ENCODE measurements at regions not wholly inside any gene's neighbourhood (a gene's known extent, or its start where the extent isn't known, plus 50 kb on each side); places are given as distances from the start of the nearest gene placed in this dataset.

GRCh38 chr1:185627761-185628501 lies 106.3 kb upstream of the HMCN1 start:
- no peaks in the 10 kb centered on the region for H3K36me3 ChIP-seq (ENCODE audit: control insufficient read depth in 5 of 5, insufficient read depth in 5 of 5, low read length in 5 of 5)
- no peak overlapping the region for H3K9ac ChIP-seq (ENCODE audit: low read length in 5 of 5)
- no peaks in the 10 kb centered on the region for H3K27me3 ChIP-seq (ENCODE audit: control insufficient read depth in 5 of 5, insufficient read depth in 4 of 5, low read length in 5 of 5)
- H3K4me1 ChIP-seq (ENCODE audit: control insufficient read depth in 5 of 5, insufficient read depth in 5 of 5, low read length in 5 of 5): no peaks in the 10 kb centered on the region
- H3K9me3 ChIP-seq (ENCODE audit: control insufficient read depth in 5 of 5, low read length in 5 of 5): no peaks in the 10 kb centered on the region
- H3K4me3 ChIP-seq (ENCODE audit: low read depth in 1 of 5, low read length in 5 of 5): no peak overlapping the region
- H3K27ac ChIP-seq (ENCODE audit: low read depth, low read length): no peak overlapping the region

GRCh38 chr1:185627171-185627570 lies 107.0 kb upstream of the HMCN1 start:
- Histone ChIP-seq H3K4me1 (ENCODE audit: control insufficient read depth in 5 of 5, insufficient read depth in 5 of 5, low read length in 5 of 5) (no peaks in the 10 kb centered on the region), H3K27ac (ENCODE audit: low read depth, low read length) (no peak overlapping the region), H3K27me3 (ENCODE audit: control insufficient read depth in 5 of 5, insufficient read depth in 4 of 5, low read length in 5 of 5) (no peaks in the 10 kb centered on the region), H3K36me3 (ENCODE audit: control insufficient read depth in 5 of 5, insufficient read depth in 5 of 5, low read length in 5 of 5) (no peaks in the 10 kb centered on the region), H3K9ac (ENCODE audit: low read length in 5 of 5) (no peak overlapping the region), H3K9me3 (ENCODE audit: control insufficient read depth in 5 of 5, low read length in 5 of 5) (no peaks in the 10 kb centered on the region), H3K4me3 (ENCODE audit: low read depth in 1 of 5, low read length in 5 of 5) (no peak overlapping the region)

- H3K4me3 ChIP-seq (ENCODE audit: low read depth in 1 of 5, low read length in 5 of 5): no peak overlapping the region
- no peaks in the 10 kb centered on the region for H3K36me3 ChIP-seq (ENCODE audit: control insufficient read depth in 5 of 5, insufficient read depth in 5 of 5, low read length in 5 of 5)
- no peaks in the 10 kb centered on the region for H3K9me3 ChIP-seq (ENCODE audit: control insufficient read depth in 5 of 5, low read length in 5 of 5)
- no peak overlapping the region for H3K27ac ChIP-seq (ENCODE audit: low read depth, low read length)
- no peaks in the 10 kb centered on the region for H3K27me3 ChIP-seq (ENCODE audit: control insufficient read depth in 5 of 5, insufficient read depth in 4 of 5, low read length in 5 of 5)
- H3K9ac ChIP-seq (ENCODE audit: low read length in 5 of 5): no peak overlapping the region
- no peaks in the 10 kb centered on the region for H3K4me1 ChIP-seq (ENCODE audit: control insufficient read depth in 5 of 5, insufficient read depth in 5 of 5, low read length in 5 of 5)
Observed at GRCh38 chr1:185626344-185626743, 107.8 kb upstream of the HMCN1 start.

GRCh38 chr1:185610954-185611353 lies 123.2 kb upstream of the HMCN1 start:
- Histone ChIP-seq H3K4me3 (ENCODE audit: low read depth in 1 of 5, low read length in 5 of 5) (no peak overlapping the region), H3K4me1 (ENCODE audit: control insufficient read depth in 5 of 5, insufficient read depth in 5 of 5, low read length in 5 of 5) (no peaks in the 10 kb centered on the region), H3K27me3 (ENCODE audit: control insufficient read depth in 5 of 5, insufficient read depth in 4 of 5, low read length in 5 of 5) (no peaks in the 10 kb centered on the region), H3K27ac (ENCODE audit: low read depth, low read length) (no peak overlapping the region), H3K36me3 (ENCODE audit: control insufficient read depth in 5 of 5, insufficient read depth in 5 of 5, low read length in 5 of 5) (no peaks in the 10 kb centered on the region), H3K9ac (ENCODE audit: low read length in 5 of 5) (no peak overlapping the region), H3K9me3 (ENCODE audit: control insufficient read depth in 5 of 5, low read length in 5 of 5) (peaks cover 0 to 3% (median 0%) of the 10 kb centered on the region in 5 donors)

GRCh38 chr1:185608177-185608576 lies 126.0 kb upstream of the HMCN1 start:
- H3K9me3 ChIP-seq (ENCODE audit: control insufficient read depth in 5 of 5, low read length in 5 of 5): peaks cover 0 to 3% (median 0%) of the 10 kb centered on the region in 5 donors

GRCh38 chr1:185603158-185603557 lies 131.0 kb upstream of the HMCN1 start:
- H3K36me3 ChIP-seq (ENCODE audit: control insufficient read depth in 5 of 5, insufficient read depth in 5 of 5, low read length in 5 of 5): no peaks in the 10 kb centered on the region
- no peaks in the 10 kb centered on the region for H3K27me3 ChIP-seq (ENCODE audit: control insufficient read depth in 5 of 5, insufficient read depth in 4 of 5, low read length in 5 of 5)
- H3K27ac ChIP-seq (ENCODE audit: low read depth, low read length): no peak overlapping the region
- no peaks in the 10 kb centered on the region for H3K4me1 ChIP-seq (ENCODE audit: control insufficient read depth in 5 of 5, insufficient read depth in 5 of 5, low read length in 5 of 5)
- no peak overlapping the region for H3K9ac ChIP-seq (ENCODE audit: low read length in 5 of 5)
- H3K9me3 ChIP-seq (ENCODE audit: control insufficient read depth in 5 of 5, low read length in 5 of 5): no peaks in the 10 kb centered on the region
- H3K4me3 ChIP-seq (ENCODE audit: low read depth in 1 of 5, low read length in 5 of 5): no peak overlapping the region

More at GRCh38 chr1:185608177-185608576, 126.0 kb upstream of the HMCN1 start:
- Histone ChIP-seq H3K36me3 (ENCODE audit: control insufficient read depth in 5 of 5, insufficient read depth in 5 of 5, low read length in 5 of 5) (no peaks in the 10 kb centered on the region), H3K27me3 (ENCODE audit: control insufficient read depth in 5 of 5, insufficient read depth in 4 of 5, low read length in 5 of 5) (no peaks in the 10 kb centered on the region), H3K4me1 (ENCODE audit: control insufficient read depth in 5 of 5, insufficient read depth in 5 of 5, low read length in 5 of 5) (no peaks in the 10 kb centered on the region), H3K9ac (ENCODE audit: low read length in 5 of 5) (no peak overlapping the region), H3K4me3 (ENCODE audit: low read depth in 1 of 5, low read length in 5 of 5) (no peak overlapping the region), H3K27ac (ENCODE audit: low read depth, low read length) (no peak overlapping the region)

- H3K4me3 ChIP-seq (ENCODE audit: low read depth in 1 of 5, low read length in 5 of 5): no peak overlapping the region
- no peaks in the 10 kb centered on the region for H3K9me3 ChIP-seq (ENCODE audit: control insufficient read depth in 5 of 5, low read length in 5 of 5)
- no peak overlapping the region for H3K9ac ChIP-seq (ENCODE audit: low read length in 5 of 5)
- H3K27ac ChIP-seq (ENCODE audit: low read depth, low read length): no peak overlapping the region
- no peaks in the 10 kb centered on the region for H3K36me3 ChIP-seq (ENCODE audit: control insufficient read depth in 5 of 5, insufficient read depth in 5 of 5, low read length in 5 of 5)
- no peaks in the 10 kb centered on the region for H3K4me1 ChIP-seq (ENCODE audit: control insufficient read depth in 5 of 5, insufficient read depth in 5 of 5, low read length in 5 of 5)
- no peaks in the 10 kb centered on the region for H3K27me3 ChIP-seq (ENCODE audit: control insufficient read depth in 5 of 5, insufficient read depth in 4 of 5, low read length in 5 of 5)
Observed at GRCh38 chr1:185601189-185601588, 133.0 kb upstream of the HMCN1 start.

GRCh38 chr1:185600641-185601040 lies 133.6 kb upstream of the HMCN1 start:
- Histone ChIP-seq H3K27ac (ENCODE audit: low read depth, low read length) (no peak overlapping the region), H3K9me3 (ENCODE audit: control insufficient read depth in 5 of 5, low read length in 5 of 5) (no peaks in the 10 kb centered on the region), H3K4me3 (ENCODE audit: low read depth in 1 of 5, low read length in 5 of 5) (no peak overlapping the region), H3K9ac (ENCODE audit: low read length in 5 of 5) (no peak overlapping the region), H3K27me3 (ENCODE audit: control insufficient read depth in 5 of 5, insufficient read depth in 4 of 5, low read length in 5 of 5) (no peaks in the 10 kb centered on the region), H3K4me1 (ENCODE audit: control insufficient read depth in 5 of 5, insufficient read depth in 5 of 5, low read length in 5 of 5) (no peaks in the 10 kb centered on the region), H3K36me3 (ENCODE audit: control insufficient read depth in 5 of 5, insufficient read depth in 5 of 5, low read length in 5 of 5) (no peaks in the 10 kb centered on the region)

GRCh38 chr1:185598332-185598731 lies 135.9 kb upstream of the HMCN1 start:
- no peaks in the 10 kb centered on the region for H3K36me3 ChIP-seq (ENCODE audit: control insufficient read depth in 5 of 5, insufficient read depth in 5 of 5, low read length in 5 of 5)

GRCh38 chr1:185595835-185596667 lies 138.1 kb upstream of the HMCN1 start:
- no peaks in the 10 kb centered on the region for H3K9me3 ChIP-seq (ENCODE audit: control insufficient read depth in 5 of 5, low read length in 5 of 5)
- H3K4me3 ChIP-seq (ENCODE audit: low read depth in 1 of 5, low read length in 5 of 5): no peak overlapping the region
- H3K27me3 ChIP-seq (ENCODE audit: control insufficient read depth in 5 of 5, insufficient read depth in 4 of 5, low read length in 5 of 5): no peaks in the 10 kb centered on the region
- no peak overlapping the region for H3K27ac ChIP-seq (ENCODE audit: low read depth, low read length)
- peaks cover 0 to 2% (median 0%) of the 10 kb centered on the region in 5 donors for H3K4me1 ChIP-seq (ENCODE audit: control insufficient read depth in 5 of 5, insufficient read depth in 5 of 5, low read length in 5 of 5)
- H3K36me3 ChIP-seq (ENCODE audit: control insufficient read depth in 5 of 5, insufficient read depth in 5 of 5, low read length in 5 of 5): no peaks in the 10 kb centered on the region
- no peak overlapping the region for H3K9ac ChIP-seq (ENCODE audit: low read length in 5 of 5)

More at GRCh38 chr1:185598332-185598731, 135.9 kb upstream of the HMCN1 start:
- Histone ChIP-seq H3K4me3 (ENCODE audit: low read depth in 1 of 5, low read length in 5 of 5) (no peak overlapping the region), H3K27ac (ENCODE audit: low read depth, low read length) (no peak overlapping the region), H3K9ac (ENCODE audit: low read length in 5 of 5) (no peak overlapping the region), H3K9me3 (ENCODE audit: control insufficient read depth in 5 of 5, low read length in 5 of 5) (no peaks in the 10 kb centered on the region), H3K27me3 (ENCODE audit: control insufficient read depth in 5 of 5, insufficient read depth in 4 of 5, low read length in 5 of 5) (no peaks in the 10 kb centered on the region), H3K4me1 (ENCODE audit: control insufficient read depth in 5 of 5, insufficient read depth in 5 of 5, low read length in 5 of 5) (peaks cover 0 to 2% (median 0%) of the 10 kb centered on the region in 5 donors)
